Endothelial cell (in vitro differentiated cells): ENCODE measurements at regions not wholly inside any gene's neighbourhood (a gene's known extent, or its start where the extent isn't known, plus 50 kb on each side); places are given as distances from the start of the nearest gene placed in this dataset.

Experiments
- DNase-seq: peaks from one replicate; pipeline ENCODE4 v3.0.0; 2021; ENCODE audit warnings: low spot score
- H3K27ac Mint-ChIP-seq: one replicate; pipeline ENCODE4 v1.8.0; 2021; ENCODE audit warnings: mixed read lengths, inconsistent platforms; ENCODE audit not compliant: unreplicated experiment
- H3K27me3 Mint-ChIP-seq: one replicate; pipeline ENCODE4 v1.8.0; 2021; ENCODE audit warnings: mild to moderate bottlenecking, moderate library complexity, mixed read lengths, inconsistent platforms; ENCODE audit not compliant: unreplicated experiment
- H3K36me3 Mint-ChIP-seq: one replicate; pipeline ENCODE4 v1.8.0; 2021; ENCODE audit warnings: mild to moderate bottlenecking, low read depth, mixed read lengths, inconsistent platforms; ENCODE audit not compliant: unreplicated experiment
- H3K4me1 Mint-ChIP-seq: one replicate; pipeline ENCODE4 v1.8.0; 2021; ENCODE audit warnings: mild to moderate bottlenecking, mixed read lengths, inconsistent platforms; ENCODE audit not compliant: unreplicated experiment
- H3K4me3 Mint-ChIP-seq: one replicate; pipeline ENCODE4 v1.8.0; 2021; ENCODE audit warnings: mild to moderate bottlenecking, mixed read lengths, inconsistent platforms; ENCODE audit not compliant: unreplicated experiment
- H3K9me3 Mint-ChIP-seq: one replicate; pipeline ENCODE4 v1.8.0; 2021; ENCODE audit warnings: mixed read lengths, inconsistent platforms; ENCODE audit not compliant: unreplicated experiment
- TF ChIP-seq, protein P1 (sequence below): fragments of 200-600 bp; sonication (generic); IDR thresholded peaks from one replicate; pipeline ENCODE4 v1.5.0; 2021; ENCODE audit warnings: antibody characterized with exemption; ENCODE audit not compliant: unreplicated experiment

DNA sequence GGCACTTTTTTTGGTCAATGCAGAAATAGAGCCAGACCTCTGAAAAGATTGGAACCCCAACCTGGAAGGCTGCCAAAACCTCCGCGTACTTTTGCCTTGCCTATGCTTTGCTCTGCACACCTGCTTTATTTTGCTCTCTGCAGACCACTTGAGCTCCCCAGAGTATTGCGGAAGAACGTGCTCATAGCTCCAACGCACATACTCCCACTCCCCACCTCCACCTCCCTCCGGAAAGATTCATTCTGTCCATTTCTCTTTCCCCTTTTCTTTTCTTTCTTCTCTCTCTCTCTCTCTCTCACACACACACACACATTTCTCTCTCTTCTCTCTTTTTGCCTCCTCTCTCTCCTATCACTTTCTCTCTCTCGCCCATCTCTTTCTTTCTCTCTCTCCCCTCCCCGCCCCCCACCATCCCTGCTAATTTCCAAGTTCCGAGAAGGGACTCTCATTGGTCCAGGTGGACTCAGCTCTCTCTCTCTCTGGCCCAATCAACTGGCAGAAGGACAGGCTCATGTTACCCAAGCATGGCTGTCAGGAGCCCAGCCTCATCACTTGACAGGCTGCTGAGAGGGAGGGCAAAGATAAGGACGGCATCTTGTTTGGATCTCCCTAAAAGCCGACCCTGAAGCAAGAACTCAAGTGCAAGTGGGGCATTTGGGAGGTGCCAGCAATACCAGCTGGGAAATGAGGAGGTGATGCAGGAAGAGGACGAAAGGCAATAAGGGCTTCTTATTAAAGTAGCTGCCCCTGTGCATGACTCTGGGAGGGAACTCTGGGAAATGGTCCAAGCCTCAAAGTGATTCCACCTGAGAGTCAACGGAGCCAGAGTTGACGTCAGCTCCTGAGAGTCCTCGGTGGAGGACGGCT is 246.1 kb downstream of the LY86 start:
- peaks cover 10% of the 10 kb centered on the region for H3K4me1 Mint-ChIP-seq
- no peaks in the 10 kb centered on the region for H3K27me3 Mint-ChIP-seq
- no peaks in the 10 kb centered on the region for H3K9me3 Mint-ChIP-seq
- H3K36me3 Mint-ChIP-seq = no peaks in the 10 kb centered on the region
- no peak overlapping the region for H3K27ac Mint-ChIP-seq
- TF ChIP-seq, protein P1, sequence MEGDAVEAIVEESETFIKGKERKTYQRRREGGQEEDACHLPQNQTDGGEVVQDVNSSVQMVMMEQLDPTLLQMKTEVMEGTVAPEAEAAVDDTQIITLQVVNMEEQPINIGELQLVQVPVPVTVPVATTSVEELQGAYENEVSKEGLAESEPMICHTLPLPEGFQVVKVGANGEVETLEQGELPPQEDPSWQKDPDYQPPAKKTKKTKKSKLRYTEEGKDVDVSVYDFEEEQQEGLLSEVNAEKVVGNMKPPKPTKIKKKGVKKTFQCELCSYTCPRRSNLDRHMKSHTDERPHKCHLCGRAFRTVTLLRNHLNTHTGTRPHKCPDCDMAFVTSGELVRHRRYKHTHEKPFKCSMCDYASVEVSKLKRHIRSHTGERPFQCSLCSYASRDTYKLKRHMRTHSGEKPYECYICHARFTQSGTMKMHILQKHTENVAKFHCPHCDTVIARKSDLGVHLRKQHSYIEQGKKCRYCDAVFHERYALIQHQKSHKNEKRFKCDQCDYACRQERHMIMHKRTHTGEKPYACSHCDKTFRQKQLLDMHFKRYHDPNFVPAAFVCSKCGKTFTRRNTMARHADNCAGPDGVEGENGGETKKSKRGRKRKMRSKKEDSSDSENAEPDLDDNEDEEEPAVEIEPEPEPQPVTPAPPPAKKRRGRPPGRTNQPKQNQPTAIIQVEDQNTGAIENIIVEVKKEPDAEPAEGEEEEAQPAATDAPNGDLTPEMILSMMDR = no peak
- H3K4me3 Mint-ChIP-seq = no peak overlapping the region
- DNase-seq = no peak

DNA sequence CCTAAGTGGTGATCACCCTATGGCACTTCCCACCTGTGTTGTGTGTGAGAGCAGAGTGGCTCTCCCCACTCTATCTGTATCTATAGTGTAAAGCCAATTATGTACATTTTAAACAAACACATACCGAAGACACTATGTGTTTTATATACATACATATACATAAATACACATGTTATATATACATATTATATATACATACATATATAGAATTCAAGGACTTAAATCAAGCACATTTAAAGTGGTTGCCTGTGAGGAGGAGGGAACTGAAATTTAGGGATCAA is 246.6 kb downstream of the LY86 start:
- H3K27me3 Mint-ChIP-seq = no peaks in the 10 kb centered on the region

DNA sequence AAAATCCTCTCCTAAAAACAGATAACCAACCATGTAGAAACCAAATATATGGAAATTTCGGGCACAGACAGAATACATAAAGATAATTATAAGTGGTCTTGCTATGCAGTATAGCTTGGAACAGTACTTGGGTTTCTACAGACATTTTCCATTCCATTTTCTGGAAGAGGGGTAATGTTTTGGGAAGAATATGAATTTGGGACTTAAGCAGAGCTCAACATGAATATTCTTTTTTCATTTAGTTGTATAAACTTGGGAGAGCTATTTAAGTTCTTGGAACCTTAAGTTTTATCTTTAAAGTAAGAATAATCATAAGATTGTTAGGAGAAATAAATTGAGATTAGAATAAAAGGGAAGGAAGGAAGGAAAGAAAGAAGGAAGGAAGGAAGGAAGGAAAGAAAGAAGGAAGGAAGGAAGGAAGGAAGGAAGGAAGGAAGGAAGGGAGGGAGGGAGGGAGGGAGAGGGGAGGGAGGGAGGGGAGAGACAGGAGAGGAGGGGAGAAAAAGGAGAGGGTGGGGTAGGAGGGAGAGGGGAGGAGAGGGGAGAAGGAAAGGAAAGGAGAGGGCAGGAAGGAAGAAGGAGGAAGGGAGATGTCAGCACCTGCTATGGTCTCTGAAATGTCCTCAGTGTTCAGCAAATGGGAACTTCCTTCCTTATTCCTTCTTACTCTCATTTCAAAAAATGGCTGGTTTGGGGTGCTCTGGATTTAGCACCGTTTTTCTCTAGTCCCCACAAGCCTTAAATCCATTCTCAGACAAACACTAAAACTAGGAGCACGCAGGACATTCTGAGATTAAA is 248.3 kb downstream of the LY86 start:
- Mint-ChIP-seq H3K27ac (no peak overlapping the region), H3K9me3 (no peaks in the 10 kb centered on the region)
- TF ChIP-seq, protein P1 = no peak

More for the DNA sequence above, 246.6 kb downstream of the LY86 start:
- Mint-ChIP-seq H3K36me3 (no peaks in the 10 kb centered on the region), H3K9me3 (no peaks in the 10 kb centered on the region), H3K4me3 (no peak overlapping the region), H3K4me1 (peaks cover 8% of the 10 kb centered on the region), H3K27ac (no peak overlapping the region)
- TF ChIP-seq, protein P1 = no peak
- DNase-seq = no peak

DNA sequence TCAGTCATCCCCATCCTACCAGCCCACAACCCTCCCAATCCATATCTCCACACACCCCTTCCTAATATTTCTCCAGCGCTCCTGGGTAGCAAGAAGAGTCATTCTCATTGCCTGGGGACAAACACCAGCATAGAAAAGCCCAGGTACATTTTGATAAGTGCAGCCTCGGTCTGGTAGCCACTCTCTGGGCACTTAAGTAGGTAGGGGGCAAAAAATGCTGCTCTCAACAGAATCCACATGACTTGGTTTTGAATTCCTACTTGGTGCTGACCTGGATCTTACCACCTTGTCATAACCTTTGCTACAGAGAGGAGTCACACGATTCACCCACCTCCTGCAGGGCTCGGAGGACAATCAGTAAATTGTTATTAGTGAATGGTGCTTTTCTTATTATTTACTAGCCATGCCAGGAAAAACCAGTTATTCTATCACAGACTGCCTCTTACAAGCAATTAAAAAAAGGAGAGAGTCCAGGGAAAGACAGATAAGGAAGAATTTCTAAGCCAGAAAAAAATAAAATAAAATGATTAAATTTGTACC is 249.1 kb downstream of the LY86 start:
- Mint-ChIP-seq H3K27me3 (peaks cover 1% of the 10 kb centered on the region), H3K27ac (no peak overlapping the region), H3K4me1 (peaks cover 10% of the 10 kb centered on the region), H3K9me3 (no peaks in the 10 kb centered on the region), H3K36me3 (no peaks in the 10 kb centered on the region), H3K4me3 (no peak overlapping the region)
- DNase-seq = no peak
- TF ChIP-seq, protein P1 = no peak

More for the DNA sequence above, 248.3 kb downstream of the LY86 start:
- no peak overlapping the region for H3K4me3 Mint-ChIP-seq
- H3K27me3 Mint-ChIP-seq = no peaks in the 10 kb centered on the region
- H3K4me1 Mint-ChIP-seq = peaks cover 8% of the 10 kb centered on the region
- H3K36me3 Mint-ChIP-seq = no peaks in the 10 kb centered on the region
- no peak for DNase-seq
